ENCODE measurements at regions not wholly inside any gene's neighbourhood (a gene's known extent, or its start where the extent isn't known, plus 50 kb on each side); places are given as distances from the start of the nearest gene placed in this dataset.

- H3K9me3 ChIP-seq (ENCODE audit: insufficient read depth, low read depth): no peaks in the 10 kb centered on the region
- no peak overlapping the region for H3K4me3 ChIP-seq
- ChIA-PET POLR2A (ENCODE audit: unreplicated experiment) (no interaction called here), CTCF (no interaction called here)
- no TSS peak for BruUV-seq (replicated peaks)
- peaks cover 11% of the 10 kb centered on the region; the same call in 1 of the 2 replicates for H3F3A ChIP-seq (ENCODE audit: insufficient read depth, low read depth)
- no peak overlapping the region for H3K27ac ChIP-seq
- DNase-seq: no peak
- H3K9me2 ChIP-seq (ENCODE audit: insufficient read depth): no peaks in the 10 kb centered on the region
- TF ChIP-seq EZH2 (IDR thresholded peaks at IDR 0.05; ENCODE audit: low read depth) (no peak), CTCF (conservative IDR thresholded peaks at IDR 0.05) (no peak)
- H3K4me2 ChIP-seq: no peak overlapping the region
- no peak overlapping the region for H2AFZ ChIP-seq
- H3K4me1 ChIP-seq (replicated peaks; ENCODE audit: insufficient read depth): peaks cover 16% of the 10 kb centered on the region
- intact Hi-C loops (cut with micrococcal nuclease; ENCODE audit: unreplicated experiment): no loop called here
- no peaks in the 10 kb centered on the region for H3K36me3 ChIP-seq (ENCODE audit: low read depth)
- H4K20me1 ChIP-seq (ENCODE audit: insufficient read depth): no peaks in the 10 kb centered on the region
- H3K79me2 ChIP-seq (ENCODE audit: low read depth): no peaks in the 10 kb centered on the region
- no peaks in the 10 kb centered on the region for H3K27me3 ChIP-seq (ENCODE audit: insufficient read depth, low read depth)
Measured at GRCh38 chr11:110031171-110031570, 62.0 kb upstream of the ZC3H12C start.

- peaks cover 16% of the 10 kb centered on the region for H3K4me1 ChIP-seq (replicated peaks; ENCODE audit: insufficient read depth)
- H3K9me2 ChIP-seq (ENCODE audit: insufficient read depth): no peaks in the 10 kb centered on the region
- CTCF ChIA-PET: no interaction called here
- POLR2A ChIA-PET (ENCODE audit: unreplicated experiment): no interaction called here
- no peaks in the 10 kb centered on the region for H3K9me3 ChIP-seq (ENCODE audit: insufficient read depth, low read depth)
- H3K4me2 ChIP-seq: no peak overlapping the region
- BruUV-seq (replicated peaks): no TSS peak
- no peak overlapping the region for H3K27ac ChIP-seq
- intact Hi-C loops (cut with micrococcal nuclease; ENCODE audit: unreplicated experiment): no loop called here
- H3K36me3 ChIP-seq (ENCODE audit: low read depth): no peaks in the 10 kb centered on the region
- H3K4me3 ChIP-seq: no peak overlapping the region
- H3F3A ChIP-seq (ENCODE audit: insufficient read depth, low read depth): peaks cover 11% of the 10 kb centered on the region; the same call in 1 of the 2 replicates
- no peaks in the 10 kb centered on the region for H4K20me1 ChIP-seq (ENCODE audit: insufficient read depth)
- H3K27me3 ChIP-seq (ENCODE audit: insufficient read depth, low read depth): no peaks in the 10 kb centered on the region
- H3K79me2 ChIP-seq (ENCODE audit: low read depth): no peaks in the 10 kb centered on the region
- DNase-seq: no peak
- no peak for TF ChIP-seq EZH2 (IDR thresholded peaks at IDR 0.05; ENCODE audit: low read depth)
- no peak for TF ChIP-seq CTCF (conservative IDR thresholded peaks at IDR 0.05)
- H2AFZ ChIP-seq: no peak overlapping the region
Measured at GRCh38 chr11:110032259-110032658, 60.9 kb upstream of the ZC3H12C start.

- TF ChIP-seq CTCF (conservative IDR thresholded peaks at IDR 0.05) (no peak), EZH2 (IDR thresholded peaks at IDR 0.05; ENCODE audit: low read depth) (no peak)
- CTCF ChIA-PET: no interaction called here
- Histone ChIP-seq H3K4me3 (no peak overlapping the region), H3K79me2 (ENCODE audit: low read depth) (no peaks in the 10 kb centered on the region), H3K4me2 (no peak overlapping the region), H3K4me1 (replicated peaks; ENCODE audit: insufficient read depth) (peaks cover 16% of the 10 kb centered on the region), H2AFZ (no peak overlapping the region), H3K27me3 (ENCODE audit: insufficient read depth, low read depth) (no peaks in the 10 kb centered on the region), H3K36me3 (ENCODE audit: low read depth) (no peaks in the 10 kb centered on the region), H3K9me3 (ENCODE audit: insufficient read depth, low read depth) (no peaks in the 10 kb centered on the region), H3F3A (ENCODE audit: insufficient read depth, low read depth) (peaks cover 11% of the 10 kb centered on the region; the same call in 1 of the 2 replicates), H3K9me2 (ENCODE audit: insufficient read depth) (no peaks in the 10 kb centered on the region), H3K27ac (0 out of 2 replicates have a peak overlapping the region, but pooled peaks have one; percentile 21), H4K20me1 (ENCODE audit: insufficient read depth) (no peaks in the 10 kb centered on the region)
- peak in 1 of 2 experiments; percentile 84 for DNase-seq
- intact Hi-C loops (cut with micrococcal nuclease; ENCODE audit: unreplicated experiment): no loop called here
- POLR2A ChIA-PET (ENCODE audit: unreplicated experiment): no interaction called here
- no TSS peak for BruUV-seq (replicated peaks)
Measured at GRCh38 chr11:110032957-110033570, 60.1 kb upstream of the ZC3H12C start.

Data from PC-9 (cell line).